Neuronal stem cell (in vitro differentiated cells): ENCODE measurements at regions not wholly inside any gene's neighbourhood (a gene's known extent, or its start where the extent isn't known, plus 50 kb on each side); places are given as distances from the start of the nearest gene placed in this dataset.
"Not testable (repeated sequence)": the region's sequence is repeated elsewhere in the genome, so short reads cannot be mapped to it uniquely, and the experiment has no call there.

Experiments
- DNase-seq: peaks from one replicate; pipeline ENCODE4 v3.0.0-alpha.2; 2013; ENCODE audit warnings: low spot score
- H2AFZ ChIP-seq: one replicate; pipeline ENCODE4 v1.6.1; 2013; ENCODE audit warnings: mild to moderate bottlenecking, low read length, inconsistent platforms
- H2AK5ac ChIP-seq: 2 replicates; pipeline ENCODE4 v1.6.1; 2013; ENCODE audit warnings: low read depth, mild to moderate bottlenecking, inconsistent platforms, low read length, moderate library complexity, mixed read lengths
- H2BK120ac ChIP-seq: 2 replicates; pipeline ENCODE4 v1.6.1; 2013; ENCODE audit warnings: low read depth, mild to moderate bottlenecking, inconsistent platforms, low read length, moderate library complexity, mixed read lengths
- H2BK12ac ChIP-seq: one replicate; pipeline ENCODE4 v1.6.1; 2013; ENCODE audit warnings: low read length, inconsistent platforms
- H2BK15ac ChIP-seq: 2 replicates; pipeline ENCODE4 v1.6.1; 2013; ENCODE audit warnings: mild to moderate bottlenecking, low read length, inconsistent platforms, mixed read lengths
- H2BK5ac ChIP-seq: one replicate; pipeline ENCODE4 v1.6.1; 2013; ENCODE audit warnings: inconsistent platforms, mild to moderate bottlenecking, low read length, moderate library complexity
- H3K14ac ChIP-seq: one replicate; pipeline ENCODE4 v1.6.1; 2013; ENCODE audit warnings: low read length, inconsistent platforms
- H3K18ac ChIP-seq: 2 replicates; pipeline ENCODE4 v1.6.1; 2013; ENCODE audit warnings: low read length, inconsistent platforms
- H3K23ac ChIP-seq: 2 replicates; pipeline ENCODE4 v1.6.1; 2013; ENCODE audit warnings: low read depth, mild to moderate bottlenecking, mixed read lengths, low read length, inconsistent platforms; ENCODE audit not compliant: poor library complexity
- H3K27ac ChIP-seq: replicated peaks from 3 replicates; pipeline ENCODE4 v1.5.1; 2013; ENCODE audit warnings: low read length, inconsistent platforms
- H3K27me3 ChIP-seq, 3 experiments: 2 replicates each; pipeline ENCODE4 v1.6.1; 2013; ENCODE audit warnings: low read length in 3 of 3, mild to moderate bottlenecking in 2 of 3, inconsistent platforms in 1 of 3, low read depth in 1 of 3, mixed read lengths in 1 of 3, moderate library complexity in 1 of 3; ENCODE audit not compliant: control insufficient read depth in 3 of 3, insufficient read depth in 3 of 3
- H3K36me3 ChIP-seq, 2 donors: replicated peaks in 1 of 2; 2 replicates each; pipeline ENCODE4 v1.6.1; 2013; ENCODE audit warnings: low read length in 2 of 2; ENCODE audit not compliant: control insufficient read depth in 2 of 2, insufficient read depth in 2 of 2
- H3K4ac ChIP-seq: 2 replicates; pipeline ENCODE4 v1.6.1; 2013; ENCODE audit warnings: inconsistent platforms, mild to moderate bottlenecking, low read length, moderate library complexity
- H3K4me1 ChIP-seq, 2 donors: 1 replicate in 1 of 2; 2 replicates in 1 of 2; pipeline ENCODE4 v1.6.1; 2013; ENCODE audit warnings: low read length in 2 of 2, low read depth in 1 of 2; ENCODE audit not compliant: control insufficient read depth in 2 of 2, insufficient read depth in 1 of 2
- H3K4me2 ChIP-seq: one replicate; pipeline ENCODE4 v1.6.1; 2013; ENCODE audit warnings: mild to moderate bottlenecking, low read length, inconsistent platforms; ENCODE audit not compliant: insufficient read depth, poor library complexity, severe bottlenecking
- H3K4me3 ChIP-seq, 2 donors: 2 replicates each; pipeline ENCODE4 v1.5.1; 2013; ENCODE audit warnings: low read length in 2 of 2, mild to moderate bottlenecking in 2 of 2, inconsistent platforms in 1 of 2, moderate library complexity in 1 of 2
- H3K79me1 ChIP-seq: one replicate; pipeline ENCODE4 v1.6.1; 2013; ENCODE audit warnings: low read depth, mild to moderate bottlenecking, inconsistent platforms, low read length, moderate library complexity
- H3K9ac ChIP-seq: one replicate; pipeline ENCODE4 v1.6.1; 2013; ENCODE audit warnings: mild to moderate bottlenecking, low read depth, low read length, inconsistent platforms; ENCODE audit not compliant: poor library complexity
- H3K9me3 ChIP-seq, 2 donors: replicated peaks in 1 of 2; 2 replicates each; pipeline versions ENCODE3 to v1.6.1; 2013; ENCODE audit warnings: low read length in 2 of 2, mild to moderate bottlenecking in 2 of 2, inconsistent platforms in 1 of 2, low read depth in 1 of 2, mixed read lengths in 1 of 2, moderate library complexity in 1 of 2; ENCODE audit not compliant: control insufficient read depth in 2 of 2, insufficient read depth in 1 of 2
- H4K8ac ChIP-seq: one replicate; pipeline ENCODE4 v1.6.1; 2013; ENCODE audit warnings: low read depth, mild to moderate bottlenecking, inconsistent platforms, low read length, moderate library complexity
- H4K91ac ChIP-seq: one replicate; pipeline ENCODE4 v1.6.1; 2013; ENCODE audit warnings: low read length, low read depth, mild to moderate bottlenecking, inconsistent platforms; ENCODE audit not compliant: poor library complexity
- WGBS, 2 donors: extraction: QIAGEN DNeasy Blood & Tissue Kit; methylation state at CpG; one replicate each; pipeline ENCODE4 v1.1.7; 2013; ENCODE audit warnings: missing lambda C conversion rate in 2 of 2, mixed read lengths in 1 of 2; ENCODE audit not compliant: insufficient read length in 2 of 2, insufficient replicate concordance in 1 of 2; ENCODE audit errors: extremely low coverage in 2 of 2; 5-methylcytosine and 5-hydroxymethylcytosine counted together

- not testable (repeated sequence) for H4K8ac ChIP-seq, H2BK15ac ChIP-seq, H2BK12ac ChIP-seq, H3K36me3 ChIP-seq, H3K4ac ChIP-seq, H3K27ac ChIP-seq, H3K79me1 ChIP-seq, H3K4me2 ChIP-seq, H2BK120ac ChIP-seq, H3K9ac ChIP-seq, H3K9me3 ChIP-seq, DNase-seq, H3K27me3 ChIP-seq, H4K91ac ChIP-seq, H3K14ac ChIP-seq, H3K18ac ChIP-seq, H2BK5ac ChIP-seq, H3K4me3 ChIP-seq, H3K23ac ChIP-seq, H2AK5ac ChIP-seq, H3K4me1 ChIP-seq, H2AFZ ChIP-seq
- WGBS, 2 donors: no CpG with 5 or more reads among the region's 1 CpG
Measured at GRCh38 chr16:22662958-22663357, 151.0 kb upstream of the HS3ST2 start.

GRCh38 chr16:22663389-22664064, 150.4 kb upstream of the HS3ST2 start:
- no peak overlapping the region for H3K4me3 ChIP-seq
- H3K27me3 ChIP-seq: no peaks in the 10 kb centered on the region
- peaks cover 0 to 2% of the 10 kb centered on the region in 2 donors for H3K9me3 ChIP-seq

GRCh38 chr16:22664132-22664531, 149.8 kb upstream of the HS3ST2 start:
- H3K4me3 ChIP-seq: peak overlapping the region in 1 of 2 donors; percentile 1
- H2AK5ac ChIP-seq: no peak overlapping the region
- no peak overlapping the region for H2BK120ac ChIP-seq
- H2BK12ac ChIP-seq: no peak overlapping the region
- H2AFZ ChIP-seq: no peak overlapping the region
- H3K9me3 ChIP-seq: peaks cover 0 to 2% of the 10 kb centered on the region in 2 donors
- no peaks in the 10 kb centered on the region for H3K36me3 ChIP-seq
- H3K14ac ChIP-seq: peak overlapping the region; percentile 97
- H4K8ac ChIP-seq: no peak overlapping the region
- no peaks in the 10 kb centered on the region for H3K79me1 ChIP-seq
- peak overlapping the region; percentile 27 for H3K18ac ChIP-seq
- no peak overlapping the region for H2BK15ac ChIP-seq
- no peak overlapping the region for H3K4me2 ChIP-seq
- no CpG with 5 or more reads among the region's 4 CpGs for WGBS, 2 donors
- H3K23ac ChIP-seq: no peak overlapping the region
- no peak for DNase-seq
- no peaks in the 10 kb centered on the region for H3K4me1 ChIP-seq
- H4K91ac ChIP-seq: no peak overlapping the region
- H3K9ac ChIP-seq: peak overlapping the region; percentile 70
- no peak overlapping the region for H2BK5ac ChIP-seq
- H3K27ac ChIP-seq: no peak overlapping the region
- H3K27me3 ChIP-seq: no peaks in the 10 kb centered on the region
- peak overlapping the region; percentile 58 for H3K4ac ChIP-seq

More at GRCh38 chr16:22663389-22664064, 150.4 kb upstream of the HS3ST2 start:
- DNase-seq: no peak
- H3K36me3 ChIP-seq: no peaks in the 10 kb centered on the region
- H4K8ac ChIP-seq: no peak overlapping the region
- no peak overlapping the region for H3K27ac ChIP-seq
- no peak overlapping the region for H3K23ac ChIP-seq
- H3K9ac ChIP-seq: no peak overlapping the region
- no peak overlapping the region for H3K4ac ChIP-seq
- H3K14ac ChIP-seq: no peak overlapping the region
- H4K91ac ChIP-seq: no peak overlapping the region
- H3K79me1 ChIP-seq: no peaks in the 10 kb centered on the region
- no peak overlapping the region for H2AFZ ChIP-seq
- no peak overlapping the region for H3K4me2 ChIP-seq
- H2BK15ac ChIP-seq: no peak overlapping the region
- no peak overlapping the region for H2AK5ac ChIP-seq
- H2BK12ac ChIP-seq: no peak overlapping the region
- H2BK5ac ChIP-seq: no peak overlapping the region
- H3K18ac ChIP-seq: no peak overlapping the region
- H3K4me1 ChIP-seq: no peaks in the 10 kb centered on the region
- no peak overlapping the region for H2BK120ac ChIP-seq
- no CpG with 5 or more reads among the region's 6 CpGs for WGBS, 2 donors

- Histone ChIP-seq H3K4me1 (no peaks in the 10 kb centered on the region), H2AK5ac (no peak overlapping the region), H2BK120ac (no peak overlapping the region), H3K79me1 (no peaks in the 10 kb centered on the region), H3K4me2 (no peak overlapping the region), H3K36me3 (no peaks in the 10 kb centered on the region), H3K18ac (no peak overlapping the region), H2AFZ (no peak overlapping the region), H3K4me3 (no peak overlapping the region), H2BK12ac (no peak overlapping the region), H3K9me3 (peaks cover 0 to 2% of the 10 kb centered on the region in 2 donors), H3K23ac (no peak overlapping the region), H4K8ac (no peak overlapping the region), H4K91ac (no peak overlapping the region), H2BK15ac (no peak overlapping the region), H3K14ac (peak overlapping the region; percentile 97), H2BK5ac (no peak overlapping the region), H3K27me3 (no peaks in the 10 kb centered on the region), H3K9ac (no peak overlapping the region), H3K4ac (no peak overlapping the region), H3K27ac (no peak overlapping the region)
- DNase-seq: no peak
- no CpG with 5 or more reads among the region's 7 CpGs for WGBS, 2 donors
Measured at GRCh38 chr16:22664561-22664997, 149.4 kb upstream of the HS3ST2 start.
